DND-41 (cell line): ENCODE measurements at regions not wholly inside any gene's neighbourhood (a gene's known extent, or its start where the extent isn't known, plus 50 kb on each side); places are given as distances from the start of the nearest gene placed in this dataset.

Experiments used
- CTCF ChIP-seq: IDR thresholded peaks from 2 replicates; pipeline ENCODE4 v1.5.1; 2012; ENCODE audit warnings: borderline replicate concordance, low read length, moderate library complexity, mild to moderate bottlenecking; ENCODE audit not compliant: poor library complexity, severe bottlenecking; ENCODE audit errors: extremely low read depth
- EZH2 ChIP-seq: IDR thresholded peaks from 3 replicates; pipeline ENCODE4 v1.6.1; 2012; ENCODE audit warnings: borderline replicate concordance, low read depth, mild to moderate bottlenecking, moderate library complexity, low read length, inconsistent platforms; ENCODE audit not compliant: severe bottlenecking

- TF ChIP-seq CTCF: no peak
- TF ChIP-seq EZH2: no peak
These were observed 153.8 kb downstream of the EBLN2 start for GRCh38 chr3:73215281-73215680.
